ENCODE measurements at regions not wholly inside any gene's neighbourhood (a gene's known extent, or its start where the extent isn't known, plus 50 kb on each side); places are given as distances from the start of the nearest gene placed in this dataset.

DNA sequence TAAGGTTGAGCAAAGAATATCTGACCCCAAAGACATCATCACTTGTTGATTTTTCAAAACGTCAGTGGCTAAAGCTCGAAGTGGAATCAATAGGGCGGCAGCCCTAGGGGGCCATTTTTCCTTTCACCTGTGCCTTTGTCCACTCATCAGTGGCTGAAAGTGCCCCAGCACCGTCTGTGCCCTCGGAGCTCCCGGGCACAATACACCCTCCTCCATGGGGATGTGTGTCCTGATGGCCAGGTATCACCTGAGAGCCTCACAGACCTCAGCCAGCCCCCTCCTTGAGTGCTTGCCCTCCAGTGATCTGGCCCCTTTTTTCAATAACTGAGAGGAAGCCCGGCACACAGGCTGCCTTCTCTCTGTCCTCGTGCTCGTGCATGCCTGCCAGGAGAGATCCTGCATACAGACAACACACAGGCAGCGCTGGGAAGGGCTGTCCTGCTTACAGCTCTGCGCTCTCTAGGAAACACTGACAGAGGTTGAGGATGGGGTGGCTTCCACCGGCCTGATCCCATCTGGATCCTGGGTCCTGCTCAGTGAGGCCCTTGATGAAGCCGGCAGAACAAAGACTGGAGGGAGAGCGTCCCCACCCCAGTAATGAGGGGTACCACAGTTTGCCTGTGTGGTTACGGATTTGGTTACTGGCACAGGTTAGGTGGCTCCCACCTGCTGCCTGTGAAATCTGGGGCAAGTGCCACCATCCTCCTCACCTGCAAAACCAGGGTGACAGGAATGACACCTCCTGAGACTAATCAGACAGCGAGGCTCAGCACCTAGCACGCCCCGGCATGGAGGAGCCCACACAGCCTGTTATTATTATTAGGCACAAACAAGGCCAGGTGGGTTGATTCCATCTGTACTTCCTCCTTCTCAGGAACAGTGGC lies 197.5 kb upstream of the RAB6C start:
- TF ChIP-seq POLR2A (IDR thresholded peaks at IDR 0.05), result no peak
- TF ChIP-seq CTCF (IDR thresholded peaks at IDR 0.05), result no peak

Data from thyroid gland (tissue), 4 donors.